K562 (cell line): ENCODE measurements at regions not wholly inside any gene's neighbourhood (a gene's known extent, or its start where the extent isn't known, plus 50 kb on each side); places are given as distances from the start of the nearest gene placed in this dataset.

Source experiments
- ATAC-seq: fragments of 200-7000 bp; cut with Tn5 transposase; 3 replicates; pipeline ENCODE4 v1.9.1; 2020; ENCODE audit warnings: moderate library complexity
- BruUV-seq: library from RNA; stranded (reverse); fragments of 400-500 nt; replicated peaks from 2 replicates; lab custom pipeline; 2021; lab: Mats Ljungman, UMichigan
- CTCF ChIA-PET: fragments of 300-600 bp; formaldehyde crosslinking; extraction: SDS; loops from one replicate; lab custom pipeline; 2021; ENCODE audit warnings: low intra/inter-chr PET ratio; lab: Yijun Ruan, JAX
- POLR2A ChIA-PET: fragments of 300-600, 350-650 bp; sonication (Branson Sonifier 250); formaldehyde crosslinking; extraction: SDS; loops from one replicate; lab custom pipeline; 2021; ENCODE audit warnings: antibody characterized with exemption, inconsistent platforms; lab: Yijun Ruan, JAX
- DNase-seq, 4 experiments: peaks; one replicate each; pipeline versions ENCODE4 v3.0.0 to v3.0.0-alpha.2; 2011 to 2018; ENCODE audit warnings: low spot score in 3 of 4, mixed read lengths in 3 of 4; ENCODE audit errors: extremely low read depth in 1 of 4
- FAIRE-seq: peaks from 2 replicates; lab custom pipeline; 2011; peaks lifted over from hg19 to GRCh38; lab: Jason Lieb, UNC
- H2AFZ ChIP-seq: 2 replicates; pipeline ENCODE4 v1.6.0; 2011; ENCODE audit warnings: low read depth, low read length, control low read depth, inconsistent platforms
- H3K27ac ChIP-seq: fragments of 200-600 bp; 3 replicates; pipeline ENCODE4 v1.8.0; 2011; ENCODE audit warnings: low read depth, mild to moderate bottlenecking, control low read depth, inconsistent platforms, low read length, moderate library complexity, mixed read lengths; ENCODE audit errors: extremely low read depth
- H3K27me3 ChIP-seq, 2 experiments: fragments of 300-600 bp in 1 of 2; 2 replicates in 1 of 2; 3 replicates in 1 of 2; pipeline versions ENCODE4 v1.6.0 to v1.8.0; 2011; ENCODE audit warnings: inconsistent platforms in 2 of 2, low read length in 2 of 2, mild to moderate bottlenecking in 1 of 2, mixed read lengths in 1 of 2, moderate library complexity in 1 of 2; ENCODE audit not compliant: control insufficient read depth in 2 of 2, insufficient read depth in 2 of 2
- H3K36me3 ChIP-seq: fragments of 300-600 bp; 3 replicates; pipeline ENCODE4 v1.8.0; 2011; ENCODE audit warnings: mild to moderate bottlenecking, low read length, inconsistent platforms; ENCODE audit not compliant: control insufficient read depth, insufficient read depth
- H3K4me1 ChIP-seq, 2 experiments: fragments of 200-600 bp in 1 of 2; replicated peaks in 1 of 2; 2 replicates in 1 of 2; 3 replicates in 1 of 2; pipeline versions ENCODE4 v1.5.1 to v1.8.0; 2011; ENCODE audit warnings: inconsistent platforms in 2 of 2, low read length in 2 of 2, mild to moderate bottlenecking in 1 of 2, mixed read lengths in 1 of 2, moderate library complexity in 1 of 2; ENCODE audit not compliant: control insufficient read depth in 2 of 2, insufficient read depth in 2 of 2
- H3K4me2 ChIP-seq: 2 replicates; pipeline ENCODE4 v1.6.1; 2011; ENCODE audit warnings: low read length, control low read depth, inconsistent platforms, mixed read lengths; ENCODE audit not compliant: insufficient read depth
- H3K4me3 ChIP-seq: fragments of 200-600 bp; sonication (generic), shearing (Covaris generic); 2 replicates; pipeline ENCODE4 v1.5.1; 2016; ENCODE audit warnings: control low read depth, inconsistent platforms
- H3K79me2 ChIP-seq: fragments of 200-600 bp; 3 replicates; pipeline ENCODE4 v1.8.0; 2011; ENCODE audit warnings: low read length, inconsistent platforms; ENCODE audit not compliant: control insufficient read depth, insufficient read depth
- H3K9ac ChIP-seq, 2 experiments: 2 replicates each; pipeline versions ENCODE4 v1.6.0 to v1.6.1; 2011; ENCODE audit warnings: low read depth in 2 of 2, low read length in 2 of 2, control low read depth in 1 of 2, inconsistent platforms in 1 of 2, mild to moderate bottlenecking in 1 of 2, mixed read lengths in 1 of 2; ENCODE audit not compliant: insufficient read depth in 1 of 2
- H3K9me1 ChIP-seq: one replicate; pipeline ENCODE4 v1.6.0; 2011; ENCODE audit warnings: inconsistent platforms, mild to moderate bottlenecking, low read length, moderate library complexity; ENCODE audit not compliant: control insufficient read depth, insufficient read depth
- H3K9me3 ChIP-seq: replicated peaks from 2 replicates; pipeline ENCODE4 v1.5.1; 2011; ENCODE audit warnings: low read depth, low read length, inconsistent platforms; ENCODE audit not compliant: control insufficient read depth, insufficient read depth
- H4K20me1 ChIP-seq: replicated peaks from 2 replicates; pipeline ENCODE4 v1.6.1; 2011; ENCODE audit warnings: low read length, inconsistent platforms, mixed read lengths; ENCODE audit not compliant: control insufficient read depth, insufficient read depth
- CEBPB ChIP-seq: fragments of 450-650 bp; IDR thresholded peaks from 2 replicates; pipeline ENCODE4 v1.6.1; 2016; ENCODE audit warnings: missing genetic modification characterization, missing compliant biosample characterization
- EHMT2 ChIP-seq: fragments of 450-650 bp; IDR thresholded peaks from 2 replicates; pipeline ENCODE4 v1.6.1; 2018; ENCODE audit warnings: antibody characterized with exemption
- ELF1 ChIP-seq: fragments of 200-800 bp; sonication (Bioruptor generic); IDR thresholded peaks from 2 replicates; pipeline ENCODE4 v1.6.1; 2016; ENCODE audit warnings: missing genetic modification characterization, missing compliant biosample characterization
- FOXA1 ChIP-seq: fragments of 450-650 bp; IDR thresholded peaks from 2 replicates; pipeline ENCODE4 v1.6.1; 2016; ENCODE audit warnings: mild to moderate bottlenecking, borderline replicate concordance
- GTF2A2 ChIP-seq: IDR thresholded peaks from 2 replicates; pipeline ENCODE4 v1.6.1; 2016; ENCODE audit warnings: mild to moderate bottlenecking, missing genetic modification characterization, missing compliant biosample characterization
- GTF2E2 ChIP-seq: fragments of 200-800 bp; sonication (Bioruptor generic); IDR thresholded peaks from 2 replicates; pipeline ENCODE4 v1.6.1; 2016; ENCODE audit warnings: missing genetic modification characterization, missing compliant biosample characterization
- ZNF408 ChIP-seq: fragments of 250-450 bp; sonication (Bioruptor Pico); IDR thresholded peaks from 2 replicates; pipeline ENCODE4 v1.4.0; 2020; ENCODE audit warnings: low read depth, mild to moderate bottlenecking, moderate library complexity
- WGBS: fragments of 100-300 bp; shearing (Covaris generic); methylation state at CpG from one replicate; pipeline ENCODE4 v1.1.6; 2016; ENCODE audit warnings: low coverage, mixed read lengths; ENCODE audit not compliant: insufficient coverage; ENCODE audit errors: missing lambda C conversion rate; 5-methylcytosine and 5-hydroxymethylcytosine counted together
- in situ Hi-C: fragments of 300-500 bp; cut with MboI; formaldehyde crosslinking; loops from 4 replicates; pipeline ENCODE4 v1.15.0; 2018; ENCODE audit warnings: inconsistent platforms, mixed read lengths
- intact Hi-C: fragments of 100-400 bp; cut with micrococcal nuclease; formaldehyde crosslinking; loops from 2 replicates; pipeline ENCODE4 v1.14.2; 2022
- TF ChIP-seq, protein P1 (sequence below): sonication (generic); formaldehyde crosslinking; IDR thresholded peaks from 2 replicates; pipeline ENCODE4 v1.8.0; 2022; ENCODE audit warnings: missing genetic modification reagents, mild to moderate bottlenecking, moderate library complexity, borderline replicate concordance
- TF ChIP-seq, protein P2 (sequence below): fragments of 250-450 bp; sonication (Bioruptor Pico); IDR thresholded peaks from 2 replicates; pipeline ENCODE4 v1.4.0; 2020; ENCODE audit warnings: mild to moderate bottlenecking

DNA sequence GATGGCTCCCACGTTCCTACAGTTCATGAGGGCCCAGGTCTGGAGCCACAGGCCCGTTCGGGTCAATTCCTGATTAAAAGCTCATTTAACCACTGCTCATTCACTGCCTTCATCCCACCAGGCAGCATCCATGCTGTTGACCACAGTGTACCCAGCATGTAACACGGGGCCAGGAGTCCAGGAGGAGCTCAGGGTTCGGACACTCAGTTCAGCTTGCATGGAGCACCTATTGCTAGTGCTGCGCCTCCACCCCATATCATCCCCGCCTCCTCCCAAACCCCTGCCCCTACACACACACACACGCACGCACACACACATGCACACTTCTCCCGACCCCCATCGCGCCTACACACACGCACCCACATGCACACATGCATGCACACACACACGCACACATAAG is 72.9 kb upstream of the SNTG2 start:
- Histone ChIP-seq H3K4me3 (no peak overlapping the region), H3K27ac (no peak overlapping the region), H3K9me3 (no peaks in the 10 kb centered on the region), H3K9me1 (no peaks in the 10 kb centered on the region), H3K4me2 (no peak overlapping the region), H3K36me3 (no peaks in the 10 kb centered on the region), H4K20me1 (0 out of 2 replicates have a peak, but pooled peaks cover 3% of the 10 kb centered on the region), H2AFZ (no peak overlapping the region), H3K79me2 (no peaks in the 10 kb centered on the region), H3K27me3 (peaks cover 25 to 73% of the 10 kb centered on the region in 2 experiments), H3K4me1 (peaks cover 0 to 5% of the 10 kb centered on the region in 2 experiments; a peak in 1 of 5 replicates), H3K9ac (no peak overlapping the region)
- WGBS: 0% methylated on average over 6 of the region's 14 CpGs
- TF ChIP-seq CEBPB (tag) (no peak), FOXA1 (no peak), GTF2E2 (tag) (no peak), GTF2A2 (tag) (no peak), ELF1 (tag) (no peak), EHMT2 (no peak), ZNF408 (CRISPR knock-in tag) (no peak)
- TF ChIP-seq, protein P1, sequence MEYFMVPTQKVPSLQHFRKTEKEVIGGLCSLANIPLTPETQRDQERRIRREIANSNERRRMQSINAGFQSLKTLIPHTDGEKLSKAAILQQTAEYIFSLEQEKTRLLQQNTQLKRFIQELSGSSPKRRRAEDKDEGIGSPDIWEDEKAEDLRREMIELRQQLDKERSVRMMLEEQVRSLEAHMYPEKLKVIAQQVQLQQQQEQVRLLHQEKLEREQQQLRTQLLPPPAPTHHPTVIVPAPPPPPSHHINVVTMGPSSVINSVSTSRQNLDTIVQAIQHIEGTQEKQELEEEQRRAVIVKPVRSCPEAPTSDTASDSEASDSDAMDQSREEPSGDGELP (CRISPR knock-in tag): no peak
- TF ChIP-seq, protein P2, sequence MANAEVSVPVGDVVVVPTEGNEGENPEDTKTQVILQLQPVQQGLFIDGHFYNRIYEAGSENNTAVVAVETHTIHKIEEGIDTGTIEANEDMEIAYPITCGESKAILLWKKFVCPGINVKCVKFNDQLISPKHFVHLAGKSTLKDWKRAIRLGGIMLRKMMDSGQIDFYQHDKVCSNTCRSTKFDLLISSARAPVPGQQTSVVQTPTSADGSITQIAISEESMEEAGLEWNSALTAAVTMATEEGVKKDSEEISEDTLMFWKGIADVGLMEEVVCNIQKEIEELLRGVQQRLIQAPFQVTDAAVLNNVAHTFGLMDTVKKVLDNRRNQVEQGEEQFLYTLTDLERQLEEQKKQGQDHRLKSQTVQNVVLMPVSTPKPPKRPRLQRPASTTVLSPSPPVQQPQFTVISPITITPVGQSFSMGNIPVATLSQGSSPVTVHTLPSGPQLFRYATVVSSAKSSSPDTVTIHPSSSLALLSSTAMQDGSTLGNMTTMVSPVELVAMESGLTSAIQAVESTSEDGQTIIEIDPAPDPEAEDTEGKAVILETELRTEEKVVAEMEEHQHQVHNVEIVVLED (CRISPR knock-in tag): no peak
- POLR2A ChIA-PET: no interaction called here
- CTCF ChIA-PET: no interaction called here
- no TSS peak for BruUV-seq
- no peak for ATAC-seq
- in situ Hi-C loops (no loop called here), intact Hi-C loops (no loop called here)
- DNase-seq: no peak
- no peak for FAIRE-seq
